ENCODE measurements at regions not wholly inside any gene's neighbourhood (a gene's known extent, or its start where the extent isn't known, plus 50 kb on each side); places are given as distances from the start of the nearest gene placed in this dataset.
A peak's percentile ranks its signal among the peaks of the same experiment; 100 is the strongest.

DNA sequence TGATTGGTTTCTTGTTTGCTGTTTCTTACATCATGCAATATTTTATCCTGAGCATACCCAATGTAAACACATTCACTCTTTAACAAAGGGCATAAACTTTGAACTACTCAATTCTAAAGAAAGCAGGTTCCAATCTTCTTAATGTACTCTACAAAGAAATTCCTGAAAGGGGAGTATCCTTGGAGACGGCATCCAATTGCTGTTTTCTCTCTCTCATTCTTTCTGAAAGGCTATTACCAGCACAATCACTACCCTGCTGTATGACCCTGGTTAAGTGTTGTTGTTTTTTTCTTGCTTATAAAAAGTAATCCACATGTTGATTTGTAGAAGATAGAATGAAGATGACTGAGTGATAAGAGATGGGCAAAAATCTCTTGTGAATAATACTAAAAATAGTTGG lies 176.0 kb downstream of the ZNF365 start:
- DNase-seq (ENCODE audit: extremely low read depth, low read depth), result no peak
- H3K4me3 ChIP-seq (replicated peaks; ENCODE audit: low read depth, low read length), result no peak overlapping the region
- TF ChIP-seq, protein P1, sequence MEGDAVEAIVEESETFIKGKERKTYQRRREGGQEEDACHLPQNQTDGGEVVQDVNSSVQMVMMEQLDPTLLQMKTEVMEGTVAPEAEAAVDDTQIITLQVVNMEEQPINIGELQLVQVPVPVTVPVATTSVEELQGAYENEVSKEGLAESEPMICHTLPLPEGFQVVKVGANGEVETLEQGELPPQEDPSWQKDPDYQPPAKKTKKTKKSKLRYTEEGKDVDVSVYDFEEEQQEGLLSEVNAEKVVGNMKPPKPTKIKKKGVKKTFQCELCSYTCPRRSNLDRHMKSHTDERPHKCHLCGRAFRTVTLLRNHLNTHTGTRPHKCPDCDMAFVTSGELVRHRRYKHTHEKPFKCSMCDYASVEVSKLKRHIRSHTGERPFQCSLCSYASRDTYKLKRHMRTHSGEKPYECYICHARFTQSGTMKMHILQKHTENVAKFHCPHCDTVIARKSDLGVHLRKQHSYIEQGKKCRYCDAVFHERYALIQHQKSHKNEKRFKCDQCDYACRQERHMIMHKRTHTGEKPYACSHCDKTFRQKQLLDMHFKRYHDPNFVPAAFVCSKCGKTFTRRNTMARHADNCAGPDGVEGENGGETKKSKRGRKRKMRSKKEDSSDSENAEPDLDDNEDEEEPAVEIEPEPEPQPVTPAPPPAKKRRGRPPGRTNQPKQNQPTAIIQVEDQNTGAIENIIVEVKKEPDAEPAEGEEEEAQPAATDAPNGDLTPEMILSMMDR (IDR thresholded peaks at IDR 0.05; ENCODE audit: low read depth, low read length, missing control alignments), result no peak

DNA sequence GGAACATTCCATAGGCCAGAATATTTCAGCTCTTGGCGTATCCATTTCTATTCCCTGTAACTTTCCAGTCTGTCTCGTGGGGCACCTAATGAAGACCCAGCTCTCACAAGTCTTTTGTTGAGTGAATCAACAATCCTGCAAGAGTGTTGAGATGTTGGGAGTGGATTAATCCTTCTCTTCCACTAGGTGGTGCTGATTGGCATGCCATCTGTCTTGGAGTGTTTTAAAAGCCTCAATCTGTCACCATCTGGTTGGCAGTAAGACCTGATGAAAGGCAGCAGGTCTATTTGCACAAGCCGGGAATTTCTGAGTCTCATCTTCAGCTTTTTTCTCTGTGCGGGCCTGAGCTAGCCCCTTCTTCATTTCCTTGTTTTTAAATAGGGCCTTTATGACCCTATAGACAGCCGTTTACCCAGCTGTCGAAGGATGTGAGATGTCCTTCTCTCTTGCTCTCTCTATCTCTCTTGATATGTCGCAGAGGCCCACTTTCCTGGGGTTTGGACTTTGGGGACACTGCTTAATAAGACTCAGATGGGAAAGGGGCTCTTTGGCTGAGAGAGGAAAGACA lies 180.5 kb downstream of the ZNF365 start:
- DNase-seq (ENCODE audit: extremely low read depth, low read depth), result no peak
- TF ChIP-seq, protein P1 (IDR thresholded peaks at IDR 0.05; ENCODE audit: low read depth, low read length, missing control alignments), result peak; percentile 58
- H3K4me3 ChIP-seq (replicated peaks; ENCODE audit: low read depth, low read length), result no peak overlapping the region

DNA sequence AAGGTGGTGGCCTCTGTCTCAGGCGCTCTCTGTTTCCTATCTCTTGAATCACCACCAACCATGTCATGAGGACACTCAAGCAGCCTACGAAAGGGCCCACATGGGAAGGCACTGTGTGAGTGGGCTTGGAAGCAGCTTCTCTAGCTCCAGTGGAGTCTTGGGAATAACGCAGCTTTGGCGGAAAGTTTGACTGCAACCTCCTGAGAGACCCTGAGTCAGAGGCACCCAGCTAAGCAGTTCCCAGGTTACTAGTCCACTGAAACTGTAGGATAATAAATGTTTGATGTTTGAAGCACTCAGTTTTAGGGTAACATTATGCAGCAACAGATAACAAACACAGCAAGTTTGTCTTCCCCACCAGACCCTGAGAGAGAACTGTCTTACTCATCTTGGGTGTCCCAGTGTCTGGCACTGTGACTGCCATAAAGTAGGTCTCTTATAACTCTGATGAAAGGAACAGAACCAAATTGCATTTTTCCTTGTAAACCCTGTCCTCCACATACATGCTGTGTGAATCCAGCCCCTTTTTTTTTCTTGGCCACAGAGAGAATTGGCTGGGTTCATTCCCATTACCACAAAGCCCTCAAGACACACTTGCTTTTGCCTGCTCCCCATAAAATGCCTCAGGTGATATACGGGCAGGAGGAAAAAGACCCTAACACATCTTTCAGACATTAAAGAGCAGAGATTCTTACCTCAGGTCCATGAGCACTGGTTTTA lies 185.5 kb downstream of the ZNF365 start:
- no peak for DNase-seq (ENCODE audit: extremely low read depth, low read depth)
- TF ChIP-seq, protein P1 (IDR thresholded peaks at IDR 0.05; ENCODE audit: low read depth, low read length, missing control alignments), result no peak
- H3K4me3 ChIP-seq (replicated peaks; ENCODE audit: low read depth, low read length), result no peak overlapping the region

GRCh38 chr10:62560201-62560819 lies 186.1 kb downstream of the ZNF365 start:
- H3K4me3 ChIP-seq (replicated peaks; ENCODE audit: low read depth, low read length), result no peak overlapping the region
- DNase-seq (ENCODE audit: extremely low read depth, low read depth), result no peak
- TF ChIP-seq, protein P1 (IDR thresholded peaks at IDR 0.05; ENCODE audit: low read depth, low read length, missing control alignments), result no peak

DNA sequence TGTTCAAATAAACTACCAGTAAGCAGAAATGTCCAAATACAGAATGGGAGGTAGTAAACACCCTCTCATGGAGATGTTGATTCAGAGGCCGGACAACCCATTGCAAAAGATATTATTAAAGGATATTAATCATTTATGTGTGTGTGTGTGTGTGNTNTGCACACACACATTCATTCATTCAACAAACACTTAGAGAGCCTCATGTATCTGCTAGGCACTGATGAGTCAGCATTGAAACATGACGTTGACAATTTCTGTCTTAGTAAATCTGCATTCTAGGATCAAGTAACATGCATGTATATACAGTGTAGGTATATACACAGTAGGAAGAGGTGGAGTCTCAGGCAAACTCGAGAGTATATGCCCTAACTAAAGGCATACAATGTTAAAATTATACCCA lies 187.0 kb downstream of the ZNF365 start:
- TF ChIP-seq, protein P1 (IDR thresholded peaks at IDR 0.05; ENCODE audit: low read depth, low read length, missing control alignments), result no peak
- no peak for DNase-seq (ENCODE audit: extremely low read depth, low read depth)
- no peak overlapping the region for H3K4me3 ChIP-seq (replicated peaks; ENCODE audit: low read depth, low read length)

- TF ChIP-seq, protein P1 (IDR thresholded peaks at IDR 0.05; ENCODE audit: low read depth, low read length, missing control alignments), result no peak
Observed at GRCh38 chr10:62562101-62562500, 187.9 kb downstream of the ZNF365 start.

More at GRCh38 chr10:62562101-62562500, 187.9 kb downstream of the ZNF365 start:
- no peak for DNase-seq (ENCODE audit: extremely low read depth, low read depth)
- H3K4me3 ChIP-seq (replicated peaks; ENCODE audit: low read depth, low read length), result no peak overlapping the region

Data from HFF-Myc (cell line).